HG03521 (cell line): ENCODE measurements at regions not wholly inside any gene's neighbourhood (a gene's known extent, or its start where the extent isn't known, plus 50 kb on each side); places are given as distances from the start of the nearest gene placed in this dataset.

Experiments used
- ATAC-seq: cut with Tn5 transposase; IDR thresholded peaks from one replicate; pipeline ENCODE4 v1.9.1; 2021; ENCODE audit warnings: mild to moderate bottlenecking, moderate library complexity; ENCODE audit not compliant: unreplicated experiment

DNA sequence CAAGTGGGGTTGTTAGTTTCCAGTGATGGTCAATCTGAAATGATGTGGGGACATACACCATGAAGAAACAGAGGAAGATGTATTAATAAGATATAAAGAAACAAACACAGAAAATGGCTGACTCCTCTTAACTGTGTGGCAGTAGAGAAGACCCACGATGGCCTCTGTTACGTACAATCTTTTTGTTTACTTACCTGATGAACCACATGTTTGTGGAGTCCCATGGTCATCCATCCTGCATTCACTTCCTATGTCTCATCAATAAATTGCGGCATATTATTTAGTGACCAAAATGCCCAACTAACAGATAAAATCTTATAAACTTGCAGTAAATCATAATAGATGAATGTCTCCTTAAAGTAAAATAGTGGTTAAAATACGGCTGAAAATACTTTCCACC, 740.1 kb upstream of the LINC00305 start:
- no peak for ATAC-seq

DNA sequence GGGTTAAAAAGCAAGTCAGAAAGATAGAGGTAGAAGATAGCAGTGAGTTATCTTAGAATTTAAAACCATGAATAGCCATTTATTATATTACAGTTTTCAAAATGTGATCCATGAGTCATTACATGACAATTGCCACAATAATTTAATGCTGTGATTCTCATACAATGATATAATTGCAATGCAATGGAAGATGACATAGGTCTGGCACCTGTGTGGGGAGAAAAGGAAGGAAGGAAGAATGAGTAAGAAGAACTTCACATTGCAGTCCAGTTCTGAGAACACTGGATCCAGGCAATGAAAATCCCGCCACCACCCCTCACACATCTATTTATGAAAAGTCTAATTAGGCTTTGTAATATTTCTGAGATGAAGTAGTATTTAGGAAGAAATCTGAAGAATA, 738.1 kb upstream of the LINC00305 start:
- ATAC-seq = no peak

DNA sequence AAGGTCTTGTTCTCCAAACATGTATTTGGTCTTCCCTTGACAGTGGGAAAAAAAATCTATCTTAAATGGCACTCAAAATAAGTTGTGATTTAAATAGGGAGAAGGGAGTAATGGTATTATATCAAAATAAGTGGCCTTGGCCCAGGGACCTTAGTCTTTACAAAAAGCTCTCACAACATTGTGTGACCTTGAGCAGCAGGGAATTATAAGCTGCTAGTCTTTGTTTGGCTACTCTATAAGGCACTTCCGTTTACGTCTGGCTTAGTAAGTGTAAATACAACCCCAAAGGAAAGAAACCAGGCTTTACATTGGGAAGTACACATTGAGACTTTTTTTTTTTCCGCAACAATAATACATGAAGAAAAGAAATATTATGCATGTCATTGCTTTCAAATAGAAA, 734.0 kb upstream of the LINC00305 start:
- ATAC-seq = no peak

DNA sequence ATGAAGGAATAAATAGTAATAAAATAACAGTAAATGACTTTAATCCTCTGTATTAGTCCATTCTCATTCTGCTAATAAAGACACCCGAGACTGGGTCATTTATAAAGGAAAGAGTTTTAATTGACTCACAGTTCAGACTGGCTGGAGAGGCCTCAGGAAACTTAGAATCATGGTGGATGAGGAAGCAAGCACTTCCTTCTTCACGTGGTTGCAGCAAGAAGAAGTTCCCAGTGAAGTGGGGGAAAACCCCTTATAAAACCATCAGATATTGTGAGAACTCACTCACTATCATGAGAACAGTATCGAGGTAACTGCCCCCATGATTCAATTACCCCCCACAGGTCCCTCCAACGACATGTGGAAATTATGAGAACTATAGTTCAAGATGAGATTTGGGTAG, 727.9 kb upstream of the LINC00305 start:
- no peak for ATAC-seq

DNA sequence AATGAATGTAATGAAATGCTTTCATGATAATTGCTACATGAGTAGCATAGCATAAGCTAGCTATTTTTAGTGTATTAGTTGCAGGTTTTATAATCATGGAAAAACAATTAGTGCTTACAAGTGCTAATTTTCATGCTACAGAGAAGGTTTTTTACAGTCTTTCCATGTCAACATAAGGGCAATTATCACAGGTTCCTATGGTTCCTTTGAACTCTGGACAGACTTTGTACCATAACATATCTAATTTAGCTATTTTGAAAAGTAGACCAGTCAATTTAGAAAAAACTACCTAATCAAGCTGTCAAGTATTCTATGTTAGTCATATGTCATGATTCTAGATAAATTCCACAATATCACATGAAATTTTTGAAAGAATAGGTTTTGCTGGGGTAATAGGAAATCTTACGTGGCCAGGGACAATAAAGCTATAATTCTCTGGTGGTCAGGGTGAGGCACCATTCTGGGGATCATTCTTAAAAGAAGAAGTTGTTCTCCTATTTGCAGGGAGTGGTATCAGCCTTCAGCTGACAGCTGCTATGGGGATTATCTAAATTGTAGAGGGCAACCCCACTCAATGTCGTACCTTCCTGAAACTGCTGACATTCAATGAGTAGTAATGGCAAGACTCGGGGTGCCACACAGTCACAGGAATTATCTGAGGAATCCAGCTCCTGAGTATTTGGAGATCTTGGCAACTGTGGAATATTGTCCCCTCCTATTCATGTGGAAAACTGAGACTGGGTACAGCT, 724.0 kb upstream of the LINC00305 start:
- ATAC-seq = no peak

DNA sequence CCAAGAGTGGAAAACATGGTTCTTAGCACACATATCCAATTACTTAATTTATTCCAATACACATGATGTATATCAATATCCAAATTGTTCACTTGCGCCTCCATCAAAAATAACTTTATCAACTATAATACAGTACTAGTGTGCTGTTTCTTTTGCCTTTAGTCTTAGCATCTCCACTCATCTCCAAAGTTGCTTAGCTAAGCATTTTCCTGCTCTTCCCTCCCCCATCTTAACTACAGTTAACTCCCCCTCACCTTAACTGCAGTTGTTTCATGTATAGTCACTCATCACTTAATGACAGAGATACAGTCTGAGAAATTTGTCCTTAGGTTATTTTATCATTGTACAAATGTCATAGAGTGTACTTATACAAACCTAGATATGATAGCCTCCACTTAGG, 705.2 kb upstream of the LINC00305 start:
- no peak for ATAC-seq

DNA sequence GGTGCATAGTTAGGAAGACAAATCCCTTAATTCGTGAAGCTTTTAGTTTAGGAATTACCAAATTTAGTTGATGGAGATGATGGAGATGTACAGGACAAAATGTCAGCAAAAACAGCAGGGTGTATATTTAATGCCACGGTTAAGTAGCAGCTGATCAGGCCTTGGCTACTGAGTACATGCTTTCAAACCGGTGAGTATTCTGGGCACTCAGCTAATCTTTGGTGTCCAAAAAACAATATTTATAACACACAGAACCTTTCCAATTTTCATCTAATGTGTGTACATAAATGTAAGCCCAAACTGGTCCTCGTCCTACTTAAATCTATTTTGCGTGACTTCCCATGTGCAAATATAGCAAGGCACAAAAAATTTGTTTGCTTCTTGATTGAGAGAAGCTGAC, 703.4 kb upstream of the LINC00305 start:
- ATAC-seq = no peak

DNA sequence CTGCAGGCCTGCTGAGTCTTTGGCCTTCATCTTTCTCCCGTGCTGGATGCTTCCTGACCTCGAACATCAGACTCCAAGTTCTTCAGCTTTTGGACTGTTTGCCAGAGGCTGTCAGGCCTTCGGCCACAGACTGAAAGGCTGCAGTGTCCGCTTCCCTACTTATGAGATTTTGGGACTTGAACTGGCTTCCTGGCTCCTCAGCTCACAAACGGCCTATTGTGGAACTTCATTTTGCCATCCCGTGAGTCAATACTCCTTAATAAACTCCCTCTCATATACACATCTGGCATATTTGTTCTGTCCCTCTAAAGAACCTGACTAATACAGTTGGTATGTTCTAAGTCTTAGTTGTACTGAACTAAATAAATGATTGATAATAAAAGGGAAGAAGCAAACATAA, 702.8 kb upstream of the LINC00305 start:
- no peak for ATAC-seq

DNA sequence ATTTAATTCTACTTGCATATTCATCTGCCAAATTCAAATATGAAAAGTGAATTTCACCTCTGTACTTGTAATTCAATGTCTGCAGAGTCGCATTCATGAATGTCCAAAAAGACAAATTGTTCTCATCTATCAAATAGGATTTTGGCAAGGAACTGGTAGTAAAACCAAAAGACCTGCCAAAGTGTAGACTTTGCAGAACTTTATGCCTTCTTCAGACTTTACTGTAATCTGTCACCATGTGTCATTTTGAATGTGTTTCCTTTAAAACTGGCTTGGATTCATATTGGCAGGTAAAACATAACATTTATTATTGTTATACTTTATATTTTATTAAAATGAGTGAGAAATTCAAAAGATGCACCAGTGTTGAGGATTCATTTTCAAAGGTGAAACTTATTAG, 701.9 kb upstream of the LINC00305 start:
- no peak for ATAC-seq

DNA sequence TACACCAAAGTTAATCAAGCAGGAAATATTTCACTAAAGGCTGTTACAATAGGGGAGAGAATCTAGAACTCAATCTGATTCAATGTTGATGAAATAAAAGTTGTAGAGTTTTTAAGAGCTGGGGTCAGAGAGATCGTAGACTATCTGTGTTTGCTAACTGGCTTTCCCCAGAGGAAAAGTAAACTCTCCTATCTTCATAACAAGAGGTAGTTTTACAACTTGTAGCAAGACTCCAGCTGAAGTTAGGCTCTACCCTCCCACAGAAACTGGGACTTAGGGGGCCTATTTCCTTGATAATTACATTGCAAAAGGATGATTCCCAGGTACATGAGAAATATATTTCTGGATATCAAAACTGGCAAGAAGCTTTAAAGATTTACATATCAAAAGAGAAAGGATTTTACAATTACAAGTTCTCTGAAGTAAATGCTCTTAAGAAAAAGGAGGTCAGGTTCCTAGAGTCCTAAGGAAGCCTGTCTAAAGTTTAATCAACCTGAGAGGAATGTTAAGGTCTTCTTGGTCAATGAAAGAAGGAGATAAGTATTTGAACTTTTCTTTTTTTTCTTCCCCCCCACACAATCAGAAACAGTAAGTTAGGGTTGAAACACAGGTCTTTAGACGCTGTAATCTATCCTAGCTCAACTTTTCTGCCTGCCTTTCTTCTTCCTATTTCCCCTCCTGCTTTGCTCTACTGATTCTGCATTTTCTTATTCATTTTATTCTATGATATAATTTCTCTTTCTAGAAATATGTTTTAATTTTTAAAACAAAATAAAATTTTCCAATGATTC, 692.2 kb upstream of the LINC00305 start:
- no peak for ATAC-seq

DNA sequence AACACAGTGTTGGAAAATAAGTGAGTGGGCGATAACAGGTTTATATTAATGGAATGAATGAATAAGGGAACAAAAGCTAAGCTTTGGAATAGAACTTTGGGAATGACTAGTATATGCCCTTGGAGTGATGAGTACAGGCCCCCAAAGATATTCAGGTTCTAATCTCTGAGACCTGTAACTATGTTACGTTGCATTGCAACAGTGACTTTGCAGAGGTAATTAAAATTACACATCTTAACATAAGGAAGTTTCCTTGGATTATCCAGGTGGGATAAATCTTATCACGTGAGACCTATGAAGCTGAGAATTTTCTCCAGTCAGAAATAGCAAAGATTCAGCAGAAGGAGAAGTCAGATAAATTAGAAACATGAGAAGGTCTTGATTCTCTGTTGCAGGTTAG, 661.5 kb upstream of the LINC00305 start:
- ATAC-seq = no peak

DNA sequence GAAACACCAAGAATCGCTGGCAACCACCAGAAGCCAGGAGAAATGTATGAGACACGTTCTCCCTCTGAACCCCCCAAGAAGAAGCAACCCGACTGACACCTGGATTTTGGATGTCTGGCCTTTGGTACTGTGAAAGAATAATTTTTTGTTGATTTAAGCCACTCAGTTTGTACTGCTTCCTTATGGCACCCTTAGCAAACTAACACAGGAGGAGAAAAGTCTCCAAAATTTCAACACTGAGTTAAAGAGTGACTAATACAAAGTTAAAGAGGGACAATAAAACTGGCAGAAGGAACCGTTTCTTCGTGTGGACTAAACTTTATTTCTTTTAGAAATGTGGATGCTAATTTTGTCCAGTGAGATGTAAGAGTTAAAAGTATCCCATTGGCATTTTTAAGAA, 660.9 kb upstream of the LINC00305 start:
- no peak for ATAC-seq

DNA sequence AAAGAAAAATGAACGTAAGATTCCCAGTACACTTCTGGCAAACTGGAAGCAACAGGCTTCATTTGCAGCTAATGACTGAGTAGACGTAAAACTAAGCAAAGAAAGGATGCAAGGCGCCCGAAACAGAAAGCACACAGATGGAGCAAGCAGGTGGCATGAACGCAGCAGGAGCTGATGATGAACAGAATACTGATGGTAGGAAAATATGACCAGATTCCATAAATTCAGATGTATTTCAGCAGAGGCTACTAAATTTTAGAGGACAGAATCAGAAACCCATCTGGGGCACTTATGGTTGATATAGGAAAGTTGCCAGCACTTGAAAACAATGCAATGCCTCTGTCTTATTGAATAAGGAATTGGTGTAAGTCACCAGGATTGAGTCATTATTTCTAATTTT, 658.7 kb upstream of the LINC00305 start:
- ATAC-seq = no peak

DNA sequence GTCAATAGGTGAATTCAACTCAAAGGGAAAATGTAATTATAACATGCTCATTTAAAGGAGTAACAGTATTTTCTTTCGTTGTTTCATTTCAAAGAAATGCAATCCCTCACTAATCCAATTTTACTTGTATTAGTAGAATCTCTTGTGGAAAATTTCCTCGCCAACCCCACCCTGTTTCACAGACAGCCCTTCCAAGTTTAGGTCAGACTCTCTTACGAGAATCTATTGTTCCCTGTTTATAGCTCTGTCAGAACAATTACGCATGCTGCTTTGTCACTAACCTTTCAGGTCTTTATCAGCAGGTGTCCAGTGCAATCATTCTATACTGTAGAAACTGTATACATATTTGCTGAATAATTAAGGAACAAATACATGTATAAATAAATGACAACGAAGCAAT, 657.8 kb upstream of the LINC00305 start:
- no peak for ATAC-seq

DNA sequence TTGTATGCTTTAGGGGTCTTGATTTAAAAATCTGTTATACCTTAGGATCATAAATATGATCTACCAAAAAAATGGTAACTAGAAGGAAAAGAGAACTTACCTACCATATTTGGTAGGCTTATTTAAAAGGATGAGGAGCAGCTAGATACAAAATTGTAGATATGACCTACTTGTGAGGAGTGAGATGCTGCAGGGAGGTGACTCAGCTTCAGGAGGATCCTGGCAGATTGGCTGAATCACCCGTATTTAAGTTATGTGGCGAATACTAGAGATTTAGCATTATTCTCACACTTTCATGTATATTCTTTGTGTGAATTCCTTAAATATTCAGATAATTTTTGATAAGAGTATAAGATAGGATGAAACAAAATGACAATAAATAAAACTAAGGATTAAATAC, 657.3 kb upstream of the LINC00305 start:
- no peak for ATAC-seq

DNA sequence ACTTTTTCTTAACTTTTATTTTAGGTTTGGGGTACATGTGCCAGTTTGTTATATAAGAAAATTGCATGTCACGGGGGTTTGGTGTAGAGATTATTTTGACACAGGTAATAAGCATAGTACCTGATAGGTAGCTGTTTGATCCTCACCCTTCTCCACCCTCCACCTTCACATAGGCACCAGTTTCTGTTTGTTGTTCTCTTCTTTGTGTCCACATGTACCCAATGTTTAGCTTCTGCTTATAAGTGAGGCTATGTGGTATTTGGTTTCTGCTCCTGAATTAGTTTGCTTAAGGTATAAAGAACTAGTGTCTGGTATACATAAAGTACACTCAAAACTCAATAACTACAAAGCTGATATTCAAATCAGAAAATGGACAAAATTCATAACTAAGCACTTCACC, 654.6 kb upstream of the LINC00305 start:
- ATAC-seq = no peak

DNA sequence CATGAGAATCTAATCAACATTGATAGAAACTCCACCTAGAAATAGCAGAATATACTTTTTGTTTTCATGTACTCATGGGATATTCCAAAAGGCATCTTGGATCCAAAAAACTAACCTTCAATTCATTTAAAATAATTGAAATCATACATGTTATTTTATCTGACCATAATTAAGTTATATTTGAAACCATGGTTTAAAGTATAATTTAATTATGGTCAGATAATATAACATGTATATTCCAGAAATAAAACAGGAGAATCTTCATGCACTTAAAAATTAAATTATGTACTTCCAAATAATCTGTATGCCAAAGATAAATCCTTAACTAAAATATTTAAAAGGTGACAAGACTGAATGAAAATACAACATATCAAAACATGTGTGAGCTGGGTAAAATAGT, 651.3 kb upstream of the LINC00305 start:
- ATAC-seq = no peak

DNA sequence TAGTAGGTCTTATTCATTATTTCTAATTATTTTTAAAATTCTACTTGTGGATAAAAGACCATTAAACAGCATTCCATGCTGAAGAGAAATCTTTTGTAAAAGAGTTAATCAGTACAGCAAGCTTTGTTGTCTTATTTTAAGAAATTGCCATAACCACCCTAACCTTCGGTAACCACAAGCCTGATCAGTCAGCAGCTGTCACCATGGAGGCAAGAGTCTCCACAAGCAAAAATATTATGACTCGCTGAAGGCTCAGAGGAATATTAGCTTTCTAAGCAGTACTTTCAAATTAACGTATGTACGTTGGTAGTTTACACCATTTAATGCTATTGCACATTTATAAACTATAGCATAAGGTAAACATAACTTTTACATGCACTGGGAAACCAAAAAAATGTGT, 650.5 kb upstream of the LINC00305 start:
- ATAC-seq = no peak

DNA sequence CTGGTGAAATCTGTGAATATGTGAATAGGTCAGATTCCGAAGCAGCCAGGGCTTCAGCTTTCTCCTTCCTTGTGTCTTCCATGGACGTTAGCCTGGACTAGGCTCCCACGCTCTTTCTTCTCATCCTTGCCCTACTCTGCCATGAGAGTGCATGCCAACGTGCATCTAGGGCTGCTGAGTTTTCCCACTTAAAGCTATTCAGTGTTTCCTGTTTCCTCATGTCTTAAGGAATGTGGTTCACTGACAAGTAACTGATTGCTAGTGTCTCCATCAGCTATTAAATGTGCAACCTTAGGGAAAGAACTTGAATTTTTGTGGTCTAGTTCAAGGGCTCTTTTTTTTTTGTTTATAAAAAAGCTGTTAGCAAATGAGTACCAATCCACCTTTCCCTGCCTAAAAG, 642.3 kb upstream of the LINC00305 start:
- no peak for ATAC-seq

DNA sequence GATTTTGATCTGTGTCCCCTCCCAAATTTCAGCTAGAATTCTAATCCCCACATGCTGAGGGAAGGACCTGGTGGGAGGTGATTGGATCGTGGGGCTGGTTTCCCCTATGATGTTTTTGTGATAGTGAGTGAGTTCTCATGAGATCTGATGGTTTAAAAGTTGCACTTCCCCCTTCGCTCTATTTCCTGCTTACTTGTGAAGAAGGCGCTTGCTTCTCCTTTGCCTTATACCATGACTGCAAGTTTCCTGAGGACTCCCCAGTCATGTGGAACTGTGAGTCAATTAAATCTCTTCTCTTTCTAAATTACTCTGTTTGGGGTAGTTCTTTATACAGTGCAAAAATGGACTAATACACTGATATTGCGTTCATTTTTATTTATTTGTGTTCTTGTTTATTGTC, 636.8 kb upstream of the LINC00305 start:
- ATAC-seq = no peak

DNA sequence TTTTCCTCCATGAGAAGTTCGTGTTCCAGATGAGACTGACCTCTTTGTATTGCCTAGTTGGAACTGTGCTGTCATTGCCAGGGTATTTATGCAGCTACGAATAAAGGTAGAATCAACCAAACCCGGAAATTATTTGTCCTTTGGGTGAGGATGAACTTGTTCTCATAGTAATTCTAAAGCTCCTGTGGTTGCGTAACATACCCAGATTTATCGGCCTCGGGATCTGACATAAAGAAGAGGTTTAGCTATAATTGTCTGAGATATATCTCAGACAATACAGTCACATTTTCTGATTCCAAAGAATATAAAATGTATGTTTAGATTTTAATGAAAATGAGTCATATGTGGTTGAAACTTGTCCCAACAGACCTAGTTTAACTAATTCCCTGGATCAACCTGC, 628.7 kb upstream of the LINC00305 start:
- no peak for ATAC-seq

DNA sequence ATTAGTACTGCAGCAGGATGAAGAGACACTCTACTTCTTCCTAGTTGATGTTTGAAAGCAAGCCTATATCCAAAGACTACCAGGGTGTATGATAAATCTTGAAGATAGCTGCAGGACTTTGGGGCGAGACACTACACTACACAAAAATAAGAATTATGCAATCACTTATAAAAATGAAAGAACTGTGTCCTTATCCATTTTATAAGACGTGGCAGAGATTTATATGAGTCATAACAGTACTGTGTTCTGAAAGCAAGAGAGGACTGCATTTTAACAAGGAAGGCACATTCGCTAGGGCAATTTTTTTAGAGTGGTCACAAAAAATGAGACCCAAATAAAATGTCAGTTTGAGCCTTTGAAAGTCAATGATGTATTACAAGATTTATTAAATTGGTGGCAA, 617.0 kb upstream of the LINC00305 start:
- ATAC-seq = no peak

DNA sequence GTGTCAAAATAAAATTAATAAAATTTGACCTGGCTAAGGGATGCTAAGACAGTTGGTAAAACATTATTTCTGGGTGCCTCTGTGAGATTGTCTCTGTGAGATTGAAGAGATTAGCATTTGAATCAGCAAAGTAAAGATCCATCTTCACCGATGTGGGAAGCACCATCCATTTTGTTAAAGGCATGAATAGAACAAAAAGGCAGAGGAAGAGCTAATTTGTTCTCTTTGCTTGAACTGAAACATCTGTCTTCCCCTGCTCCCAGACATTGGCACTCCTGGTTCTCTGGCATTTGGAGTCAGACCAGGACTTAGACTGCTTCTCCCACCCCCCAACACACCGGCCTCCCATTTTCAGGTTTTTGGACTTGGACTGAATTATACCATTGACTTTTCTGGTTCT, 603.8 kb upstream of the LINC00305 start:
- ATAC-seq = no peak
